HuH-7 (cell line): ENCODE measurements at regions not wholly inside any gene's neighbourhood (a gene's known extent, or its start where the extent isn't known, plus 50 kb on each side); places are given as distances from the start of the nearest gene placed in this dataset.

Source experiments
- DNase-seq: peaks from one replicate; pipeline ENCODE4 v3.0.0; 2011; ENCODE audit warnings: low spot score

DNA sequence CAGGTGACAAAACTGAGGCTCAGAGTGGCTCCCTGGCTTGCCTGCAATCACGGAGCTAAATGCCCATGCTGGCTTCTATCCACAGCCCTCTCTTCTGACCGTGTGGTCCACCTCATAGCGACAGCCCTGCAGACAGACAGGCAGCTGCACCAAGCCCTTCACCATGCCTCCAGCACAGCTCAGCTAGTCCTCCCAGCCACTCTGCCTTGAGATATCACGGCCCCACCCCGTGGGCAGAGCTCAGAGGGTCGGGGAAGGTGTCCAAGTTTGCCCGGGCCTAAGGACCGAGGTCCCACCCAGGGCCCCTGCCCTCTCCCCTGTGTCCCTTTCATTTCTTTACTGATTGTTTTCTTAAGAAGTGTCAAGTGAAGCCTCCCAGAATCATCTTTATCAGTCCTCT lies 128.2 kb upstream of the GLI2 start:
- DNase-seq, result no peak

DNA sequence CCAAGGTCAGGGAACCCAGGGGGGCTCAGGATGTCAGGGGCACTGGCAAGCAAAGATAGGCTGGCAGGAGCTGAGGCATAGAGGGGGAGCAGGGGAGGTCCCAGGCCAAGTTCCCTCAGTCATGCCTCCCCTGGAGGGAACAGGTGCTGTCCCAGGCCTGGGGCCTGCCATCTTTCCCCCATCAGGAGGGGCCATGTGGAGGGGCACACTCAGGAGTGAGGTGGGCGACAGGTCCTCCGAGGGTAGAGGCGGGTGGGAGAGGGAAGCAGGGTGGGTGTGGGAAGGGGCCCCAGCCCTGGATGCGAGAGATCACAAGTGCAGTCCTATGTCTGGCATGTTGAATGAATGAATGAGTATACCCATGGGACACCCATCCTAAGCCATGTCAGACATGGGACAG lies 127.7 kb upstream of the GLI2 start:
- no peak for DNase-seq

DNA sequence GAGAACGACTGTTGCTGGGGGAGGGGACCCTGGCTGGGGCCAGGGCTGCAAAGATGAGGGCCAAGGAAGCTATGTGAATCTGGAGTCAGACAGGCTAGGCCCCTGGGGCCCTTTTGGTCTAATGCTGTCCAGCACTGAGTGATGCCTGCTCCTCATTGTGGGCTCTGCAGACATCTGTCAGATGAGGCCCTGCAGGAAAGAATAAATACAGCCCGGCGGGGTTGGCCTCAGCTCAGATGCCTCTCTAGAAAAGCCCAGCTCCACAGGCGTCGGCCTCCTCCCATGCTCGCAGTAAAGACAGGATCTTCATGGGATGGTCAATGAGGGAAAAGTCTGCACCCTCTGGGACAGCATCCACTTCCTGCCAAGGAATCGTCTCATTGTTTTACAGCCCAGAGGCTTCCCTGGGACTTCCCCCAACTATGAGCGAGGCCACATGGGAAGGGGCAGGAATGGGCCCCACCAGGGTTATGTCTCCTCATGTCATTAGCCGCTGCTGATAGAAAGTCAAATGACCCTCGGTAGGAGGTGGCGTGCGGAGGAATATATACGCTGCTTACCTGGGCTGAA lies 125.8 kb upstream of the GLI2 start:
- DNase-seq, result no peak

DNA sequence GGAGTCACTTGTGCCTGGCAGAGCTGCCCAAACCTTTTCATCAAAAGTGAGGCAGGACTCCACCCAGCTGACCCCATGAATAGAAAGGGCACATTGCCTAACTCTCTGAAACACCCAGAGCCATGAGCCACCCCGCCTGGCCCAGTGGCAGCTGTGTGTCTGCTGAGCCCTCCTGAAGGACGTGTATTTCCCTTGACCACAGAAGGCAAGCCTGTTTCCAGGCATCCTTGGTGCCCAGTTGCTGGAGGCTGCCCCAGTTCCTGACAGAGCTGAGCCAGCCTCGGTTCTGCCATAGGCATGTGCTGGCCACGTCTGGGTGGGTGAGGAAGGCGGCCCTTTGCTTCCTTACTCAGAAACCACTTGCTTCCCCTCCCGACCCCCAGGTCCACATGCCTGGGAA lies 124.7 kb upstream of the GLI2 start:
- DNase-seq, result no peak

DNA sequence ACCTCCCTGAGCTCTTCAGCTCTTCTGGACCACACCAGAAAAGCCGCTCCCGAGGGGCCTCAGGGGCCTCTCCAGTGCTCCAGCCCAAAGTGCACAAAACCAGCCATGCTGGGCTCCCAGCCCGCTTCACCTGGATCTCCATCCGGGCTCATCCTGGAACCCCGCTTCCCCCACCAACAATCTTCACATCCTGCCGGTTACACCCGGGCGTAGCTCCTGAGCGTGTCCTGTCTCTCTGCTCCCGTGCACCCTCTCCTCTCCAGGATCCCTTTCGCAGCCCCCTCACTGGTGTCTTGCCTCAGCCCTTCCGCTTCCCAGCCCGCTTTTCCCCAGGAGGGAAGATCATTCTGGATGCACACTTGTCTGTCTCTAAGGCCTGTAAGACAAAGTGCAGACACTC lies 123.7 kb upstream of the GLI2 start:
- no peak for DNase-seq

DNA sequence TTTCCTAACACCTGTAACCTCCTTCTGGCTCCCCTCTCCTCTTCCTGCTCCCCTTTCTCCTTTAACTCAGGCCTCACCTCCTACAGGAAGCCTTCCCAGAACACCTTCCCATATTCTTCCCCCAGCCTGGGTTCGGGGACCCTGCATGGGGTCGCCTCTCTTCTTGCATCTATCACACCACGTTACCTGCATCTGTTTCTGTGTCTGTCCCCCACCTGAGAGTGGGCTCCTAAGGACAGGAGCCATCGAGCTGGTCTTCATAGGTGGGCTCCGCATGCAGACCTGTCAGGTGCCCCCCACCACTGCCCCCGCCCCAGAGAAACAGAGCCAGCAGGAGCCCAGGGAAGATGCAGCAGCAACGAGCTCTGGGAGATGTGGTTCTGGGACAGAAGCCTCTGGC lies 123.2 kb upstream of the GLI2 start:
- no peak for DNase-seq

DNA sequence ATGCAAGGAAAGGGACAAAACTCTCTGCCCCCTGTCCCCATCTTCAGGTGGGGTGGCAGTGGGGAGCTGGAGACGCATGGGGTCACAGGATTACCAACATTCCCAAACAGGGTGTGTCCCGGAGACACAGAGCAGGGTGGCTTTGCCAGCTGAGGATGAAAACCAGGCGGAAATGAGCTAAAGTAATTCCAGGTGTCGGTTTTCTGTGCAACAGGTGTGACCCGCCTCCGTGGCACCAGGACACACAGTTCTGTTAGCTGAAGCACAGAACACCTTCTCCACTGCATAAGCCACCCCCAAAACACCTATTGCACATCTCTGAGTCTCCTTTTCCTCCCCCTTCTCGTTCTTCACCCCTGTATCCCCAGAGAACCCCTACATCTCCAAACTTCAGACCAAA lies 122.7 kb upstream of the GLI2 start:
- no peak for DNase-seq

DNA sequence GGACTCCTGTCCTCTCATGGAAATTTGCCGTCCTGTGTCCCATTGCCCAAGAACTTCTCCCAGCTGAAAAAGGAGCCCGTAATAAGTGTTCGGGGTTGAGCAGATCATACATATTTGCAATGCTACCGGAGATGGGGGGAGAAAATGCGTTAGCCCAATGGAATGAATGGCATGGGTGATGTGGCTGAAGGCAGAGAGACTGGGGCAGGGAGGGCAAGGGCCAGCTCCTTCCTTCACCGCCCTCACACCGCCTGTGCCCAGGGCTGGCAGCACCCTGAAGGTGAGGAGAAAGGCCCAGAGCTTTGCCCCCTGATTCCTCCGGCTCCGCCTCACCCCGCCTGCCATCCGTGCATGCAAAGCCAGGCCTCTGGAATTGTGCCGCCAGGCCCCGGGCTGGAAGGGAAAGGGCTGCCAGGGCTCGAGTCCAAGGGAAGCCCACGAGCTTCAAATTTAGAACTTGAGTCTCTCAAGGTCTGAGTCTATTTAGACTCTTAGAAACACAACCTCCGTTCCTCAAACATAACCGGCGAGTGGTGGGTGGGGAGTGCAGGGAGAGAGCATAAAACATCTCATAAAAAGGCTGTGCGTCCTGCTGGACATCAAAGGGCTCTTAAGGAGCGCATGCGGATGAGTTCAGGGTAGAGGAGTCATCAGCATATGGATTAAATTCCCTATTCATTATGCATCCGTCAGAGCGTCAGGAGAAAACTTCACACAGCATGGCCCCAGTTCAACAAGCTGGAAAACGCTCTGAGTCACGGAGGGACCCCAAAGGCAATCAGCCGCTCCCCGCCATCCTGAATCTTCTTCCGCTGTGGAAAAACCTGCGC lies 121.7 kb upstream of the GLI2 start:
- no peak for DNase-seq

DNA sequence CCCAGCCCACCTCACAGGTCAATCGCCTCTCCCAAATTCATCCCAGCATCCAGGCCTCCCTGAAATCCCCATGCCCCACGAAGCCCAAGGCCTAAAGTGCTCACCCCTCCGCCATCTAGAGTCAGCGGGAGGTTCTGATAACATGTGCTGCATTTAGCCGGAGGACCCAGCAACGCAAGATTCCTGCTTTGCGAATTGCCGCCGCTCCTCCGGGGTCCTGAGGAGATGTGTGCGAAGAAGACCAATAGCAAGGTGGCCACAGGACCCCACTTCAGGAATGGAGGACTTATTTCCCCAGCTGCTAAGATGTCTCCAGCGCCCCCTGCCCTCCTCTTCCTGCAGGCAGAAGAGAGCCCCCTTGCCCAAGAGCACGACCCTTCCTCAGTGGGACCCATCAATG lies 120.8 kb upstream of the GLI2 start:
- DNase-seq, result no peak

DNA sequence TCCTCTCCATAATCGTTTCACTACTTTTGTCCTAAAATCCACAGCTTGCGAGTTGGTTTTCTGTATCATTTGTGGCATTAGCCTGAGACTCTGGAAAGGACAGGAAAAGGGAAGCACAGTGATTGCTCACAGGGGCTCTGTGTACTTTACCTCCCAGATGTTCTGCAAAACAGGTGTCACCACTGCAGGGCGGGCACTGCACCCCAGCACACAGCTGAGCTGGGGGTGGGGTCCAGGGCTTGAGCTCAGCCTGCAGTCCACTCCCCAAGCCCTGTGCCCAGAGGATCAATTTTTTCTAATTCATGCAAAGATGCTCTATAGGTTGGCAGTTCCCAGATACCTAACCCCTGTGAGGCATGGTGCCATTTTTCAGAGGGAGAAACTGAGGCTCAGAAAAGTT lies 119.4 kb upstream of the GLI2 start:
- no peak for DNase-seq

DNA sequence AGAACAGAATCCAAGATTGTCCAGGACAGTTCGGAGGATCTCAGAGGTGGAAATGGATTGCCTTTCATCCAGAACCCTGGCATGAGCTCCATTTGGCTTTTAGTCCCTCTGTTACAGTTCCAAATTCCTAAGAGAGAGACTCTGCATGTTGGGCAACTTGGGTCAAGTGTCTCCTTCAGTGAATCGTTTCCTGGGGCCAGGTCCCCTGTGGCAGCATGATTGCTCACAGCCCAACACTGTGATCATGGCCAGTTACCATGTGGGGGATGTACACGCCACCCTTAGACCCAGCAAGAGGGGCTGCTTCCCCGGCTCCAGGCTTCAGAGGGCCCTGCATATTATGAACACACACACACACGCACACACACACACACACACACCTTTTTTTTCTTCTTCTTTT lies 118.6 kb upstream of the GLI2 start:
- no peak for DNase-seq

DNA sequence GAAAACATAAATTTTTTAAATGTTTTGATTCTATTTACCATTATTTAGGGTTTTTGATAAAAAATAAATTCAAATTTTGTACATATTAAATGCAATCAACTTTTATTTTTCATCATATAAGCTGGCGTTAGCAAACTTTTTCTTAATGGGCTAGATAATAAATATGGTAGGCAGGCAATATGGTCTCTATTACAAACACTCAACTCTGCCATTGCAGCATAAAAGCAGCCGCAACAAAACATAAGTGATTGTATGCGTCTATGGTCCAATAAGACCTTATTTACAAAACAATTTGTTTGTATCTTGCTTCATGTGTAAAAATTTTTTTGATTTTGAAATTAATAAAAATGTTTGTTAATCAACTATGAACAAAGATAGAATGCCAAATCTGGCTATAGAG lies 116.8 kb upstream of the GLI2 start:
- DNase-seq, result no peak

DNA sequence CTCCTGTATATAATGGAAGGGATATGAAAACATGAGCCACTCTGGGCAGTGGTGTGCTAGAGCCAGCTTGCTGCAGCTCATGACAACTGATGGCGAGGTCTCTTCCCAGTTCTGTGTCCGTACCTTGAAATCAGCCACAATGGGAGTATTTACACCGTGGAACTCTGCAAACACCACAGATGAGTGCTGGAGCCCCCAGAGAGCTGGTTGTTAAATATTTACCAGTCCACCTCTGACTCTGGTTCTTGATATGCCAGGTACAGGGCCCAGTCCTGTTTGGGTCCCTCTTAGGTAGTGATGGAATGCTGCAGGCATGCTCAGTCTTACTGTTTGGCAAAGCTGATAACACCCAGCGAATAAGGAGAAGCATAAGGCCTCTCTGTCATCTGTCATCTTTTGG lies 116.1 kb upstream of the GLI2 start:
- DNase-seq, result no peak

DNA sequence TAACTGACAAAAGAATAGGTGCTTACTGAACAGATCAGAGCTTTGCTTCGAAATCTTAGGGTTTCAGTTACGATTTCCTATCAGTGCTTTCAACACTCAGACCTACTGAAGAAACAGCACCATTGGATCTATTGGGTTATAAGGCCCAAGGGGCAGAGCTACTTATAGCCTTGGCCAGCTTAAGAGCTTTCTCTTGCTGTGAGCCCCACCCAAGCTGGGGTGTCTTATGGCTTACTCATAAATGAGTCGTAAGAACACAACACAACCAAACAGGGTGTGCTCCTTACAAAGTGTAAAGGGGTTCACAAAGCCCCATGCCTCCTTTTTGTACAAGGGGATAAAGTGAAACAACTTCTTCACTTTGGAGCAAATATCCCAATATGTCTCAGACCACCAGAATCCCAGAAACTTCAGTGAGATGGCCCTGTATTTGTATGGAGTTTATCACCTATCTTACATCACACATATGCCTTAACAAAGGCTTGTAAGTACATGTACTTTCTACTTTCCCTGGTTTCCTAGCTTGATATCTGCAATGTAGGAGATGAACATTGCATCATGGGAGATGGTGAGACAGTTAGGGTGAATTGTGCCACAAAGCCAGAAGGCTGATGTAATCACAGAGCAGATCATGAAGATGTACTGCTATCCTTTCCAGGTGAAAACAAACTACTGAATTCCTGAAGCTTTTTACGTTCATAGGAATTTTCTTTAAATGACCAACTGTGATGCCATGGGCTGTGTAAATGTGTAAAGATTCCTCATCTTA lies 115.5 kb upstream of the GLI2 start:
- no peak for DNase-seq

DNA sequence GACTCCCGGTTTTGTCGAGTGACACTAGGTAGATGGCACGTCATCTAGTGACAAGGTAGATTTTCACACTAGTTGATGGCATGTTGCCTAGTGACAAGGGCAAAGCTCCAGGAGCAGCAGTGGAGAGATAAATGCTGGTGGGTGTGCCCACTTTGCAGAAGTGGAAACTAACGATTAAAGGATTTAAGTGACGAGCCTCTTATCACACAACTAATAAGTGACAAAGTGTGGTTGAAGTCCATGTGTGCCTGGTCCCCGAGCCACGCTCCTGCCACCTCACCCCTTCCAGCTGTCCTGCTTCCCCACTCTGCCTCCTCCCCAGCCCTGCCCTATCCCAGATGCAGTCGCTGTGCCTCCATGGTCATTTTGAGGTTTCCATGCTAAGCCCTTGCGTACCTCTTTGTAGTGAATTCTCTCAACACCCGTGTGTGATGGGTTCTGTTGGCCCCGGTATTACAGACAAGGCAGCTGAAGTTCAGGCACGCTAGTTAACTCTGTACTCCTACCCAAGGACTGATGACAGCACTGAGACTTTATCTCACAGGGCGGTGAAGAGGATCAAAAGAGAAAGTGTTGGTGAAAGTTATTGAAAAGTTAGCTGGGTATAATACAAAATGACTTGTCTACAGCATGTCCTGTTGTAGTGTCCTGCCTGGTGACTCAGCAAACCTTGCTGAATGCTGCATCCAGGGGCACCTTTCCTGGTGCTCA lies 113.4 kb upstream of the GLI2 start:
- no peak for DNase-seq

DNA sequence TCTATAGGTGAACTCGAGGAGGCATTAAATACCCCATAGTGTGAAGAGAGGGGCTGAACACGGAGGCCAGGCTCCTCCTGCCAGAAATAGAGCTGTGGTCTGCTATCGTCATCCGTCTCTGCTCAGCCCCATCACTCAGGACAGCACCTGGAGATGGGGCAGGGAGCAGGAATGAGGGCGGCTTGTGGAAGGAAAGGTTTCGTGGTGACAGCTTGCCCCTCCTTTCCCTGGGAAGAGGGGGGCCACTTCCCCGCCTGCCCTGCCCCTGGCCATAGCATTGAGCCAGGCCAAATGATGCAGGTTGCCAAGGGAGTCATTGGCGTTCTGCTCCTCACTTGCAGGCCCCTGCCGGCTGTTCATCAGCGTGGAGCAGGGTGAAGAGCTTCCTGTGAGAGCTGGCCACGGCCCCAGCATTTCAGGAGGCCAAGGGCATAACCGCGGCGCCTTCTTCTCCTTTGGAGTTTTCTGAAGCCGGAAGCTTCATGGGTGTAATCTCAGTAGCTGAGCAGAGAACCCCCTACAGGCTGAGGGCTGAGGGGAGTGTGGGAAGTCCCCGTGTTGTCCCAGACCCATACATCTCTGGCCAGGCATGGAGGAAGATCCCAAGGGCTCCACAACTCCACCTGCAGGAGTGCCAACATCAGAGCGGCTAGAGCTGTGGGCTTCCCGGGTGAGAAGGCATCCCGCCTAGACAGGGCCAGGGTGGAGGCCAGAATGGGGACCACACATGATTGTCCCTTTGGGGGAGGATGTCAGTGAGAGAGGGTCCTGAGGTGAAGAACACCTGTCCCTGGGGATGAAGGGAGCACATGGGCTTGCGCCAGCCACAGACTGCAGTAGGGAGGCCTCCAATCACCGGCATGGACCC lies 112.5 kb upstream of the GLI2 start:
- no peak for DNase-seq

DNA sequence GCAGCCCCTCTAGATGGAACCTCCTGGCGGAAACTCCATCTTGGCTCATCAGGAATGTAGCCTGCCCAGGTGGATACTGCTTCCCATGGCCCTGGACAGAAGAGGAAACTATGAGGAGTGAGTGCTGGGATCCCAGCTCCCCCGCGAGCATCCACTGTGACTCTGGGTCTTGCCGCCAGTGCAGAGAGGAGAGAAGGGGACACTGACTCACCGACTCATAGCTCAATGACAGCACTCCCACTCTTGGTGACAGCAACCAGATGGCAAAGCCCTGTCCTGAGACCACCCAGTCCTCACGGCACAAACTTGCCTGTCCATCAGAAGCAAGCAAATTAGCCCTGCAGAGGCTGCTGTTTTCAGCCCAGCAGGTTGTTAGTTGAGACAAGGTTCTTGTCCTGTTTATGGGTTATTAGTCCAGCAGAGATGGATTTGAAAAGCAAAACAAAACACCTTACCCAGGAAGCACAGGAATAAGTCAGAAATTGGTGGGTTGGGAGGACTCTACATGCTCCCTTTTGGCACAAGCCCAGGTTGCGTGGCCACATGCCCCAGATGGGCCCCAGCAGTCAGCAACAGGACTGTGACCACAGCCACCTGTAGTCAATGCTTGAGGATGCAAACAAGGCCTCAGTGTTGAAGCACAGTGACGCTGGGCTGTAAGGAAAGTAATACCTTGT lies 111.5 kb upstream of the GLI2 start:
- no peak for DNase-seq

DNA sequence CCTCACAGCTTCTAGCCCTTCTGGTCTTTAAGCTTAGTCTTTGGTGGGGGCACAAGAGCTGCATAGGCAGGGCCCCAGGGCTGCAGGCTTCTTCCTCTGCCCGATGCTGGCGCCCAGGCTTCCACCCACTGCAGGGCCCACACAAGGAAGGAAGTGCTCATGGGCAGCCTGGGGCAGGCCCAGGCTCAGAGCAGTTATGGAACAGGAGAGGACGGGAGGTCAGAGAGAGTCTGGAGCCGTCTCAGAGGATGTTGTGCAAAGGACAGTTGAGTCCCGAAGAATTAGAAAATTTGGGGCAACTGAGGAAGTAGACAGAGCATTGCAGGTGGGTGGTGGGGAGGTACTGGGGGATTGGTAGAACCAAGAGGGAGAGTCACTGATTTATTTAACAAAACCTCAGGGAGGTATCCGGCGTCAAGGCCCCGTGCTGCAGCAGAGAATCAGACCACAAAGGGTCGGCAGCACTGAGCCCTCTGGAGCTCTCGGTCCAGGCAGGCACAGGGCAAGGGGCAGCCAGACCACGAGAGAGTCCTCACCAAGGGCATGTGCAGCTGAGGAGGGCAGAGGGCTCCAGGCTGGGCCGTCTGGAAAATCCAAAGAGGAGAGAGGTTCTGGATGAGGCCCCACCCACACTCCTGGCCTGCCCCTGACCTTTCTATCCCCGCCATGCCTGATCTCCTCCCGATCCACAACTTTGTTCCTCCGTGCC lies 110.8 kb upstream of the GLI2 start:
- no peak for DNase-seq

DNA sequence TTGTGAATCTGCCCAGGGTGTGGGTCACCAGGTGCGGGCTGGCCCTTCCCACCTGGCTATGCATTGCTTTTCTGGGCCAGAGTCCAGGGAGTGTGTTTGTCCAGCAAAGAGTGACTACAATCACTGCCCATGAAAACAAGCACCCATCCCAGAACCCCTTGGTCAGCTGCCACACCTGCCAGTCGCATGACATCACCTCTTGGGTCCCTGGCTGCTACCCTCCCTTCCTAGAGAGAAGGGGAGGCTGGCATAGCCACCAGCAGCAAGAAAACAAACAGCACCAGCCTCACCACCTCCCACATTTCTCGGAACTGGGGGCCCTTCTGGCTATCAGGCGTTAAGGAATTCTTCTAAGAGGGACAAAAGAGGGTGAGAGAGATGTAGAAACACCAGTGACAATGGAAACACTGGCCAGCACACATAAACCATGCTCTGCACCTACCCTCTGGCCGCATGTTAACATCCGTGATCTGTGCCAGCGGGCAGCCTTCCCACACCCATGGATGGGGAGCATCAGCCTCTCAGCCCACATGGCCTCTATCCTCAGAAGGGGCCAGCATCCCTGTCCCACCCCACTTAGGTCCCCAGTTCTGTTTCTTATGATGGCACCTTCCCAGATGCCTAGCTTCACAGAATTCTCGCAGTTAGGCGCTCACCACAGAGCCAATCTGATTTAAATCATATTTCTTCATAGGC lies 109.7 kb upstream of the GLI2 start:
- DNase-seq, result no peak

DNA sequence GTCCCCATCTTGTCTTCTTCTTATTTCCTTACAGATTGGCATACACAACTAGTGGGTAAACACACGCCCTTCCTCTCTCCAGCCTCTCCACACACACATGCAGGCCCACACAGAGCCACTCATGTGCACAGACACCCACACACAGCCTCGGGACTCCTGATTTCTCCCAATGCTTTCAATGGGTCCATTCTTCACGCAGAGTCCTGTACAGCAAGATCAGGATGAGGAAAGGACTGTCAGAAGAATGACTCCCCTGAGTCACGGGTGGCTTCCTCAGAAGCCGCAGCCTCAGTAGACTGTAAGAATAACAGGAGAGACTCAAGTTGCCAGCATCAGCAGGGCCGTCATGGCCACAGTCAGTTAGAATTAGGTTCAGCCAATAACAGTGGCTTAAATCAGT lies 109.1 kb upstream of the GLI2 start:
- no peak for DNase-seq
